ENCODE measurements at regions not wholly inside any gene's neighbourhood (a gene's known extent, or its start where the extent isn't known, plus 50 kb on each side); places are given as distances from the start of the nearest gene placed in this dataset.

- TF ChIP-seq EP300 (IDR thresholded peaks at IDR 0.05), result no peak
- TF ChIP-seq, protein P1, sequence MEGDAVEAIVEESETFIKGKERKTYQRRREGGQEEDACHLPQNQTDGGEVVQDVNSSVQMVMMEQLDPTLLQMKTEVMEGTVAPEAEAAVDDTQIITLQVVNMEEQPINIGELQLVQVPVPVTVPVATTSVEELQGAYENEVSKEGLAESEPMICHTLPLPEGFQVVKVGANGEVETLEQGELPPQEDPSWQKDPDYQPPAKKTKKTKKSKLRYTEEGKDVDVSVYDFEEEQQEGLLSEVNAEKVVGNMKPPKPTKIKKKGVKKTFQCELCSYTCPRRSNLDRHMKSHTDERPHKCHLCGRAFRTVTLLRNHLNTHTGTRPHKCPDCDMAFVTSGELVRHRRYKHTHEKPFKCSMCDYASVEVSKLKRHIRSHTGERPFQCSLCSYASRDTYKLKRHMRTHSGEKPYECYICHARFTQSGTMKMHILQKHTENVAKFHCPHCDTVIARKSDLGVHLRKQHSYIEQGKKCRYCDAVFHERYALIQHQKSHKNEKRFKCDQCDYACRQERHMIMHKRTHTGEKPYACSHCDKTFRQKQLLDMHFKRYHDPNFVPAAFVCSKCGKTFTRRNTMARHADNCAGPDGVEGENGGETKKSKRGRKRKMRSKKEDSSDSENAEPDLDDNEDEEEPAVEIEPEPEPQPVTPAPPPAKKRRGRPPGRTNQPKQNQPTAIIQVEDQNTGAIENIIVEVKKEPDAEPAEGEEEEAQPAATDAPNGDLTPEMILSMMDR (IDR thresholded peaks at IDR 0.05), result no peak
- TF ChIP-seq POLR2AphosphoS5 (IDR thresholded peaks at IDR 0.05), result no peak
These were observed 238.8 kb downstream of the AACS start for GRCh38 chr12:125304029-125304428.
